ENCODE measurements at regions not wholly inside any gene's neighbourhood (a gene's known extent, or its start where the extent isn't known, plus 50 kb on each side); places are given as distances from the start of the nearest gene placed in this dataset.

DNA sequence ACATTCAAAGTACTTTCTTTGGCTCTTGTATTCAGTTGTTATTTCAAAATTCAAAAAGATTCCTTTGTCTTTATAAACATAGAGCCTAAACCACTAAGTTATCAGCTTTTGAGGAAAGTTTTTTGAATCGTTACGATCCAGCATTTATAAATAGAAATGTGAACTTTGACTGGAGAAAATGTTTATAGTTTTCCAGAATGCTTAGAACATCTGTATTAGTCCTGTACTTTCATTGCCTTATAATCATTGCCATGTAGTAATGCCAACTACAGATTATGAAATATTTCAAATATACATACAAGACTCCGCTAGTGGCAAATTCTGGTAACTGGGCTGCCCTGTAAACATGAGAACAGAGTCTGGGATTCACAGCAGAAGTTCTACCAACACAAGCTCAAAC lies 191.3 kb upstream of the PRKCQ start:
- no peaks in the 10 kb centered on the region for H3K9me3 ChIP-seq
- ChIA-PET CTCF (no interaction called here), POLR2A (no interaction called here)
- no peaks in the 10 kb centered on the region for H3K4me1 Mint-ChIP-seq (ENCODE audit: low read depth, unreplicated experiment)
- intact Hi-C loops (cut with micrococcal nuclease; ENCODE audit: unreplicated experiment) = no loop called here
- H3K9me3 Mint-ChIP-seq (ENCODE audit: unreplicated experiment) = no peaks in the 10 kb centered on the region
- no peaks in the 10 kb centered on the region for H3K4me1 ChIP-seq
- H3K36me3 Mint-ChIP-seq (ENCODE audit: insufficient read depth, unreplicated experiment) = no peaks in the 10 kb centered on the region
- H3K4me3 Mint-ChIP-seq (ENCODE audit: unreplicated experiment) = no peak overlapping the region
- DNase-seq = no peak
- BruUV-seq (replicated peaks) = no TSS peak
- no peaks in the 10 kb centered on the region for H3K27me3 ChIP-seq (replicated peaks; ENCODE audit: control insufficient read depth, insufficient read depth, low read length)
- H3K27me3 Mint-ChIP-seq (ENCODE audit: insufficient read depth, unreplicated experiment) = peaks cover 7% of the 10 kb centered on the region
- TF ChIP-seq, protein P1, sequence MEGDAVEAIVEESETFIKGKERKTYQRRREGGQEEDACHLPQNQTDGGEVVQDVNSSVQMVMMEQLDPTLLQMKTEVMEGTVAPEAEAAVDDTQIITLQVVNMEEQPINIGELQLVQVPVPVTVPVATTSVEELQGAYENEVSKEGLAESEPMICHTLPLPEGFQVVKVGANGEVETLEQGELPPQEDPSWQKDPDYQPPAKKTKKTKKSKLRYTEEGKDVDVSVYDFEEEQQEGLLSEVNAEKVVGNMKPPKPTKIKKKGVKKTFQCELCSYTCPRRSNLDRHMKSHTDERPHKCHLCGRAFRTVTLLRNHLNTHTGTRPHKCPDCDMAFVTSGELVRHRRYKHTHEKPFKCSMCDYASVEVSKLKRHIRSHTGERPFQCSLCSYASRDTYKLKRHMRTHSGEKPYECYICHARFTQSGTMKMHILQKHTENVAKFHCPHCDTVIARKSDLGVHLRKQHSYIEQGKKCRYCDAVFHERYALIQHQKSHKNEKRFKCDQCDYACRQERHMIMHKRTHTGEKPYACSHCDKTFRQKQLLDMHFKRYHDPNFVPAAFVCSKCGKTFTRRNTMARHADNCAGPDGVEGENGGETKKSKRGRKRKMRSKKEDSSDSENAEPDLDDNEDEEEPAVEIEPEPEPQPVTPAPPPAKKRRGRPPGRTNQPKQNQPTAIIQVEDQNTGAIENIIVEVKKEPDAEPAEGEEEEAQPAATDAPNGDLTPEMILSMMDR (IDR thresholded peaks at IDR 0.05; ENCODE audit: insufficient read depth in 1 of 2, low read depth in 1 of 2, low read length in 1 of 2, severe bottlenecking in 1 of 2, unreplicated experiment in 1 of 2) = no peak
- no peaks in the 10 kb centered on the region for H3K36me3 ChIP-seq (ENCODE audit: control insufficient read depth, insufficient read depth, low read length)
- no peak overlapping the region for H3K4me3 ChIP-seq (ENCODE audit: low read depth, low read length)
- H3K27ac Mint-ChIP-seq (ENCODE audit: unreplicated experiment) = no peak overlapping the region

DNA sequence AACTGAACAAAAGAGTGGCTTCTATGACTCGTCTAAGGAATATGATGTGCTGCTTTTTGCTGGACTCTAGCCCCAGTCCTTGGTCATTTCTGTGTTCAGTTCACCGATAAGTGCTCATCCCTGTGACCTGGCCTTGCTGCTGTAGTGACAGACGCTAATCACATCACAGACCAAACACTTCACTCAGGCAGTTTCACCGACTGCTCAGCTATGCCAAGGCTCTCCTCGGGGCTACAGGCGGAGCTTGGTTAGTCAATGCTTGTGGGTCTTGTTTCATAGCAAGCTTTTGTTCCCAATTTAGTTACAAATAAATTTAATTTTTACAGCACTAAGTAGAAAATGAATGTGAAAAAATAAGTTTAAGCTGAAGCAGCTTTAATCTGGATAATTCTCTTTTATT lies 190.8 kb upstream of the PRKCQ start:
- H3K27me3 ChIP-seq (replicated peaks; ENCODE audit: control insufficient read depth, insufficient read depth, low read length) = no peaks in the 10 kb centered on the region
- H3K4me1 Mint-ChIP-seq (ENCODE audit: low read depth, unreplicated experiment) = no peaks in the 10 kb centered on the region
- no peaks in the 10 kb centered on the region for H3K9me3 ChIP-seq
- TF ChIP-seq, protein P1 (IDR thresholded peaks at IDR 0.05; ENCODE audit: insufficient read depth in 1 of 2, low read depth in 1 of 2, low read length in 1 of 2, severe bottlenecking in 1 of 2, unreplicated experiment in 1 of 2) = no peak
- H3K27me3 Mint-ChIP-seq (ENCODE audit: insufficient read depth, unreplicated experiment) = peaks cover 4% of the 10 kb centered on the region
- intact Hi-C loops (cut with micrococcal nuclease; ENCODE audit: unreplicated experiment) = no loop called here
- DNase-seq = no peak
- no TSS peak for BruUV-seq (replicated peaks)
- H3K9me3 Mint-ChIP-seq (ENCODE audit: unreplicated experiment) = no peaks in the 10 kb centered on the region
- no peak overlapping the region for H3K27ac Mint-ChIP-seq (ENCODE audit: unreplicated experiment)
- H3K4me1 ChIP-seq = no peaks in the 10 kb centered on the region
- no peaks in the 10 kb centered on the region for H3K36me3 Mint-ChIP-seq (ENCODE audit: insufficient read depth, unreplicated experiment)
- CTCF ChIA-PET = no interaction called here
- POLR2A ChIA-PET = no interaction called here
- H3K36me3 ChIP-seq (ENCODE audit: control insufficient read depth, insufficient read depth, low read length) = no peaks in the 10 kb centered on the region
- H3K4me3 Mint-ChIP-seq (ENCODE audit: unreplicated experiment) = no peak overlapping the region
- H3K4me3 ChIP-seq (ENCODE audit: low read depth, low read length) = no peak overlapping the region

DNA sequence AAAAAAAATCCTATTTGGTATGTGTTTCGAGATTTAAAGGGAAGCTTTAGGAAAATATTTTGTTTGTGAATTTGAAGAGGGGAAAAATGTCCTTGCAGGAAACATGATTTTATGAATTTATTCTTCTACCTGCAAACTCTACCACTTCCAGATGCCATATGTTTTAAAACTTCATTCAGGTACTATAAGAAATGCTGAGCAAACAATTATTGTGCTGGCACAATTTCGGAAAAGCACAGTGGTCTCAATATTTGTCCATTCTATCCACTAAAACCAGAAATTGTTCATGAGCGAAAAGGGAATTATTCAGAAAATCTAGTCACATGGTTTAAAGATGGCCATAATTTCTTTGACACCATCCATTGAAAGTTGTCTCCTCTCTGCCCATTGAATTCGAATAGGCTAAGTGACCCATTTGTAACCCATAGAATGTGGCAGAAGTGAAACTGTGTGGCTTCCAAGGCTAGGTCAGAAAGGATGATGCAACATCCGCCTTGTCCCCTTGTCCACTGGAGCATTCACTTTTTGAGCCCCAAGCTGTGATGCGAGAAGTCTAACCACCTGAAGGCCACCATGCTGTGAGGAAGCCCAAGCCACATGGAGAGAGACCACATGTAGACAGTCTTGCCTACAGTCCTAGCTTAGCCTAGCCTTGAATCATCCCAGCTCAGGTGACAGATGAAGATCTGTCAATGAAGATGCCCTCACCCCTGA lies 189.8 kb upstream of the PRKCQ start:
- ChIA-PET CTCF (no interaction called here), POLR2A (no interaction called here)
- Mint-ChIP-seq H3K9me3 (ENCODE audit: unreplicated experiment) (no peaks in the 10 kb centered on the region), H3K27me3 (ENCODE audit: insufficient read depth, unreplicated experiment) (peaks cover 4% of the 10 kb centered on the region), H3K36me3 (ENCODE audit: insufficient read depth, unreplicated experiment) (no peaks in the 10 kb centered on the region), H3K4me1 (ENCODE audit: low read depth, unreplicated experiment) (no peaks in the 10 kb centered on the region), H3K4me3 (ENCODE audit: unreplicated experiment) (no peak overlapping the region), H3K27ac (ENCODE audit: unreplicated experiment) (no peak overlapping the region)
- DNase-seq = no peak
- Histone ChIP-seq H3K4me3 (ENCODE audit: low read depth, low read length) (no peak overlapping the region), H3K36me3 (ENCODE audit: control insufficient read depth, insufficient read depth, low read length) (no peaks in the 10 kb centered on the region), H3K4me1 (no peaks in the 10 kb centered on the region), H3K9me3 (no peaks in the 10 kb centered on the region), H3K27me3 (replicated peaks; ENCODE audit: control insufficient read depth, insufficient read depth, low read length) (no peaks in the 10 kb centered on the region)
- TF ChIP-seq, protein P1 (IDR thresholded peaks at IDR 0.05; ENCODE audit: insufficient read depth in 1 of 2, low read depth in 1 of 2, low read length in 1 of 2, severe bottlenecking in 1 of 2, unreplicated experiment in 1 of 2) = no peak
- intact Hi-C loops (cut with micrococcal nuclease; ENCODE audit: unreplicated experiment) = no loop called here
- BruUV-seq (replicated peaks) = no TSS peak
